Activated naive CD4-positive, alpha-beta T cell treated with anti-CD3 and anti-CD28 coated beads, Interleukin-2, amount 50 U/mL, for 16 hours (primary cell): ENCODE measurements at regions not wholly inside any gene's neighbourhood (a gene's known extent, or its start where the extent isn't known, plus 50 kb on each side); places are given as distances from the start of the nearest gene placed in this dataset.

Experiments
- DNase-seq: peaks from one replicate; pipeline ENCODE4 v3.0.0-alpha.2; 2020

DNA sequence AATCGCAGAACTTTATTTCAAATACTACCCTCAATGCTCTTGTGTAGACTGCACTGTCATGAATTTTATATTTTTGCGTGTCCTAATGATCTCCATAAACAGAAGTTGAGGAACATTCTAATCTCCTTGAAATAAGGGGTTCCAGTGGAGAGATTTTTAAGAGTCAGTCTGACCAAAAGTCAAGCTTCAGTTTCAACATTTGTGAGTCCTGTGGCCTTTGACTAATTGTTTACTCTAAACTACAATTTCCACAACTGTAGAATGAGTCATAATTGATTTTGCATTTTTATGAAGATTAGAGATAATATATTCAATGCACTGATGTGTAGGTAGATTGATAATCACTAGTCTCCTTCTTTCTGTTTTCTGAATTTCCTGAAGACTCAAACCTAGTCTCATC is 720.3 kb upstream of the ID2 start:
- no peak for DNase-seq

- DNase-seq: no peak
Measured at GRCh38 chr2:7962161-7962560, 719.7 kb upstream of the ID2 start.

- DNase-seq: no peak
Measured at GRCh38 chr2:7963787-7964186, 718.1 kb upstream of the ID2 start.

DNA sequence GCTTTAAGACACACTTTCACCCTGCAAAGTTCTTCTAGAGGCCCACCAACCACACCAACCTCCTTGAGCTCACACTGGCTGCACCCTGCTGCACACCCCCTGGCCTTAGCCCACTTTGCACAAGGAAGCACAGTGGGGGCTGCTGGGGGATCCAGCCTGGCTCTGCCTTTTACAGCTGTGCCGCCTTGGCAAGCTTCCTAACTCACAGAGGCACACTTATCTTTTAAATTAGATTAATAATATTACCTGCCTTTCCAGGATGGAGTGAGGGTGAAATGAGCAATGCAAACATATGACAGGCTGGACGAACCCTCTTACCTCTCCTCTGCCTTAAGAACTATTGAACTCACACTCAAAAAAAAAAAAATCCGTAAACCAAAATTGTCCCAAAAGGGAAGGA is 715.8 kb upstream of the ID2 start:
- no peak for DNase-seq

DNA sequence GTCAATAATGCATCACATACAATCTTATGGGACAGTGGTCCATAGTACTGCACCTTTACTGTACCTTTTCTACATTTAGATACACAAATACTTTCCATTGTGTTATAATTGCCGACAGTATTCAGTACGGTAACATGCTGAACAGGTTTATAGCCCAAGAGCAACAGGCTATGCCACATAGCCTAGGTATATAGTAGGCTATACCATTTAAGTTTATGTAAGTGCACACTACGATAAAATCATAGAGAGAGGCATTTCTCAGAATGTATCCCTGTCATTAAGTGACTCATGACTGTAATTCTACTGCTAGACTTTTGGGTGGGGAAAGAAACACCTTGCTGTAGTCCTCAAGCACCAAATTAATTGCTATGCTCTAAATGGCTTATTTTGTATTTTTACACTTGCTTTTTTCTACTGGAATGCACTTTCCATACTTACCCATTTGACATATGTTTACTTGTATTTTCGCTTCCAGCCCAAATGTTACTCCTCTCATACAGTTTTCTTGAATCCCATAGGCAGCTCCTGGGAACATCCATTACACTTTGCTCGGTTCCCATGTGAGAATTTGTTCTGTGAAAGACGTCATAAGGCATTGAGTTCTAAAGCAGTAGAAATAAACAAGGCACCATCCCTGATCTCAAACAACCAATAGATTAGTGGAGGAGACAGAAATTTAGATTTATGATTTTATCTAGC is 714.0 kb upstream of the ID2 start:
- DNase-seq: no peak

- no peak for DNase-seq
Measured at GRCh38 chr2:7969756-7970515, 711.9 kb upstream of the ID2 start.

GRCh38 chr2:7971248-7971647 is 710.6 kb upstream of the ID2 start:
- no peak for DNase-seq

- no peak for DNase-seq
Measured at GRCh38 chr2:7971841-7972240, 710.0 kb upstream of the ID2 start.

- no peak for DNase-seq
Measured at GRCh38 chr2:7972670-7973069, 709.2 kb upstream of the ID2 start.

DNA sequence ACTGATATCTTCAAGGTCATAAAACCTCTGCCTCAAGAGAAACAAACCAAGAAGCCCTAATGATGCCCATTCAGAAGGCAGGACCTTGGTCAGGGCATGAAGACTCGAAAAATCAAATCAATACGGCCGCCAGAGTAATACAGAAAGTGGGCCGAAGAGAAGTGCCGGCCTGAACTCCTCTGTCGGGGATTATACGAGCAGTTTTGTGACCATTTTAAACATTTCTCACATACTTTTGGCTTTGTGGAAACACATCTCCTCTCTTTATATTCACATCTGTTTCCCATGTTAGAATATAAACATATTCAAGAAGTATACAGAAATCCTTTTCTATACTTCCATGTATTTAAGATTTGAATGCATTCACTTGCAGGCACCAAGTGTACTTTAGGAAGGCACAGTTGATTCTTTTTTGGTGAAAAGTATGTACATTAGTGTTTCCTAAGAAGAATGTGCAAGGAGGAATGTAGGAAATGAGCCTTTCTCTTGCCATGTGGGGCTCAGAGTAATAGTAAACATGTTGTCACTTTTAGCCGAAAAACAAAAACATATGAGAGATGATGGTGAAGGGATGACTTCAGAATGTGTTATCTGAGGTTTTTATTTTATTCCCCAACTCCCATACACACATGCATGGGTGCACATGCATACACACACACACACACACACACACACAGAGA is 707.9 kb upstream of the ID2 start:
- no peak for DNase-seq

DNA sequence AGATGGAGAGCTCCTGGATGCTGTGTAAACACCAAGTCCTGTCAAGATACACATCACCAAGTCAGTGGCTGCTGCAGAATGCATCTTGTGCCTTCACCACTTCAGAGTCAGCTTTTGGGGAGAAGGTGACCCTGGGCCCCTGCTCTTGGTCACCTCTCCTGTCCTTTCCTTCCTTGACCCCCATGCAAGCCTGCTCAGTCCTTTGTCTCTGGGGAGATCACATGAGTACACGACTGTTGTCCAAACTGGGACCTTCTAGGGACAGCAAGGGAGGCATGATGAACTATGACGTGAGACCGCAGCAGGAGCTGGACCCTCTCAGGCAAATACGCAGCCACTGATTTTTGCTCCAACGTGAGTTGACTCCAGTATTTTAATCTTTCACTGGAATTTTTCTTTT is 706.9 kb upstream of the ID2 start:
- no peak for DNase-seq

DNA sequence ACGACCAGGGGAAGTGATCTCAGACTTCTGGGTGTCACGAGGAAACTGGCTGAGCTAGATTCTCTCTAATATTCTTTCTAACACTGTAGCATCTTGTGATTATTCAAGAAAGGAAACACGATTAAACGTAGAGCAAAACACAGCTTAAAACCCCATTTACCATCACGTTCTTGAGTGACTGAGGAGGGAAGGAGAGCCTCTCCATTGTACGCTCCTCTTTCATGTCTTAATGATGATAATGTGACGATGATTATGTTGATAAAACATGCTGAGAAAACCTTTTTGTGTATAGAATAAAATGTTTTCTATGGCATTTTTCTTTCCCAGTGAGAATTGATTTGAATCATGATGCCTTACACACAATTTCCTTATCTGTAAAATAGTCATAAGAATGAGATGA is 705.6 kb upstream of the ID2 start:
- DNase-seq: no peak

DNA sequence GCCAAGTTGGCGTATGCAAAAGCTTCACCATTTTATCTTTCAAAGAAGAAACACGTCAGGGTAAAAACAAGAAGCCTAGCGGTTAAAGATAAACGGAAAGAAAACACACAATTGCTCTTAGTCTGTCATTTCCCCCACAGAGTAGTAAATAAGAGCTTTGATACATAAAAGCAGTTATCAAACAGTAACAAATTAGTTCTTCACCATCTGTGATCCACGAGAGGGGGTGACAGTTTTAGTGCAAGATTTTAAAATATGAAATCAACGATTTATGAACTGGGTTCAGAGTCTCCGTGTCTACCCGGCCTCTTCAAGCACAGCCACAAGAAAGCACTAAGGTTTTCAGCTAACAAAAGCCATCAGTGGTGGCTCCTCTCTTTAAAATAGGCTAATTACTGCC is 703.9 kb upstream of the ID2 start:
- DNase-seq: no peak

DNA sequence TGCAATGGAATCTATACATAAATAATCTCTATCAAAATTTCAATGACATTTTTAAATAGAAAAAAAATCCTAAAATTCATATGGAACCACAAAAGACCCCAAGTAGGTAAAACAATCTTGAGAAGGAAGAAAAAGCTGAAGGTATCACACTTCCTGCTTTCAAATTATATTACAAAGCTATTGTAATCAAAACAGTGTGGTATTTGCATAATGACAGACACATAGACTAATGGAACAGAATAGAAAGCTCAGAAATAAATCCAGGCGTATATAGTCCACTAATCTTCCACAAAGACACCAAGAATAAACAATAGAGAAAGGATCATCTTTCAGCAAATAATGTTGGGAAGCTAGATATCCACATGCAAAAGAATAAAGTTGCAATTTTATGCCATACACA is 699.8 kb upstream of the ID2 start:
- no peak for DNase-seq

GRCh38 chr2:7983451-7983850 is 698.4 kb upstream of the ID2 start:
- DNase-seq: no peak

DNA sequence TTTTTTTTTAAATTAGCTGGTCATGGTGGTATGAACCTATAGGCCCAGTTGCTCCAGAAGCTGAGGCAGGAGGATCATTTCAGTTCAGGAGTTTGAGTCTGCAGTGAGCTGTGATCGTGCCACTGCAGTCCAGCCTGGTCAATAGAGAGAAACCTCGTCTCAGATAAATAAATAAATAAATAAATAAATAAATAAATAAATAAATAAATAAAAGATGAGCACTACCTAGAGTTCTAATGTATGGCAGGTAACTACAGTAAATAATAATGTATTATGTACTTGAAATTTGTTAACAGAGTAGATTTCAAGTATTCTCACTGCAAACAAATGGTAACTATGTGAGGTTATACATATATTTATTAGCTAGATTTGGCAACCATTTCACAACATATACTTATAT is 697.9 kb upstream of the ID2 start:
- no peak for DNase-seq

- no peak for DNase-seq
Measured at GRCh38 chr2:7984693-7985353, 697.0 kb upstream of the ID2 start.

DNA sequence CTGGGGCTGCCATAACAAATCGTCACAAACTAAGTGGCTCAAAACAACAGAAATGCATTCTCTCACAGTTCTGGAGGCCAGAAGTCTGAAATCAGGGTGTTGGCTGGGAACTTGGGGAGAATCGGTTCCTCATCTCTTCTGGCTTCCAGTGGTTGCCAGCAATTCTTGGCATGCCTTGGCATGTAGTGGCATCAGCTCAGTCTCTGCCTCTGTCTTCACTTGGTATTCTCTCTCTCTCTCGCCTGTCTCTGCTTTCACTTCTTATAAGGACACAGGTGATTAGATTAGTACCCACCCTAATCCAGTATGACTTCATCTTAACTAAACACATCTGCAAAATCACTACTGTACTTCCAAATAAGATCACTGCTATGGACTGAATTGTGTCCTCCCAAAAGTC is 695.4 kb upstream of the ID2 start:
- DNase-seq: no peak

DNA sequence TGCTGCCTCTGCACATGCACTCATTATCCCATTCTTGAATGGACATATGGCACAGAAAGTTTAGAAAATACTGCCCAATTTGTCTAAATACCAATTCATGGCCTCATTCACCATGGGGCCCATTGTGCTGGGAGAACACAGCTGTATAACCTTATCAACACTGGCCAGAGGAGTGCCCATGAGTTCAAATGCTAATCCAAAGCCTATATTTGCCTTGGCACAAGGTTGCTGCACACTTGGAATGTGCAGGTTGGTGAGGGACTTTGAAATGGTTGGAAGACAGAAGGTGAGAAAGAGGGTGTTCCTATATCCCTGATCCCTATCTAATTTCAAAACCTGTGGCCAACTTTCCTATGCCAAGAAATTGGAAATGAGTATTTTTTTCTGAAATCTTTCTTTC is 693.9 kb upstream of the ID2 start:
- DNase-seq: no peak

DNA sequence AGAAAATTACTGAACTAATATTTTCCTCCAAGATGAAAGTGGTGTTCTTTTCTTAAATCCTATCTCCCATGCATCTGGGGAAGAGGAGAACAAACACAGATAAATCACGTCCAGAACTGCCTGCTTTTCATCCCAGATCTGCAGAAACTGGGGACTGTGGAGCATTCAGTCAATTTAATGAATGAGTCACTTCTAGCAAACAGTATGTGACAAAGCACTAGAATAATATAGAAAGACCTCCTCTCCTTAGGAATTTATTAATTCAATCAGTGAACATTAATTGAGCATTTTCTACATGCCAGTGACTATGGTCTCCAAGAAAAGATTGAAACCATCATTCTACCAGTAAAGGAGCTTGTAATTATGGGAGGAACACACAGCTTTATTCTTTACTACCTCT is 693.4 kb upstream of the ID2 start:
- DNase-seq: no peak

- DNase-seq: no peak
Measured at GRCh38 chr2:7989823-7990222, 692.0 kb upstream of the ID2 start.

DNA sequence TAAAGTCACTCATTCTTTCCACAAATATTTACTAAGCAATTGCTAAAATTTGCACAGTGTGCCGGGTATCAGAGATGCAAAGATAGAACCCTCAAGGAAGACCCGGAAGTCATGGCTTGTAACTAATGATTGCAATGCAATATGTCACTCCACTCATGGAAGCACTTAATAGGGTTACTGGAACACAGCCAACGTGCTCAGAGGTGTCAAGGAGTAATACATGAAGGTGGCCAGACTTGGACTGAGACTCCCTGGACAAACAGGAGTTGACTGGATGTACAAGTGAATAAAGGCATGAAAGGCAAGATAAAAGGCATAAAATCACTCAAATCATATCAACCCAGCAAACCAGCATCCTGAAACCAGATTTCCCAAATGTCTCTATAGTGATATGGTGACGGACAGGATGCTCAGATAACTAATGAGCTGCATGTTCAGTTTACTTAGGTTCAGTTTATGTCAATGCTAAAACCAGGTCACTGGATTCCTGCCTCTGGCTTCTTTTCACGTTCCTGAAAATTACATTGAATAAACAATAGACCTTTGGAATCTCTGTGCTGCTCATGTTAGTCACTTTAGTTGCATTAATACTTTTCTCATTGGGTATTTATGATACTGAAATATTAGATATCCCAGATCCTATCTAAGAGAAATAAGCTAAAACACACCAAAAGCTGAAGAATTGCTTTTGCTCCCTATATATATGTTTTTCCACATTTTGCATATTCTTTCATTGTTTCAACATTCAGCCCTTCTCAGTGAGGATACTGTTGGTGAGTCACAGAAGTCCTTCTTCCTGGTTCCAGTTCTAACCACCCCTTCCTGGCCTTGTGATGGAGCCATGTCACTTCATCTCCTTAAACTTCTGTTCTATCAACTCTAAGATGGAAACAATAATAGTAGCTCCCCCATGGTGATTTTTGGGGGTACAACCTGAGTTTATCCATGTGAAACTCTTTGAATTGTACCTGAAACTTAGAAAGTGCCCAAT is 688.9 kb upstream of the ID2 start:
- no peak for DNase-seq
